IPS-NIHi7 (cell line): ENCODE measurements at regions not wholly inside any gene's neighbourhood (a gene's known extent, or its start where the extent isn't known, plus 50 kb on each side); places are given as distances from the start of the nearest gene placed in this dataset.

Source experiments
- DNase-seq: peaks from one replicate; pipeline ENCODE4 v3.0.0; 2012; ENCODE audit warnings: mixed read lengths; ENCODE audit errors: extremely low spot score

- DNase-seq = no peak
Observed at GRCh38 chrX:34874763-34875162, 67.8 kb upstream of the FAM47B start.

GRCh38 chrX:34875204-34875603, 67.4 kb upstream of the FAM47B start:
- no peak for DNase-seq

GRCh38 chrX:34877436-34877835, 65.2 kb upstream of the FAM47B start:
- no peak for DNase-seq

GRCh38 chrX:34879346-34879745, 63.2 kb upstream of the FAM47B start:
- DNase-seq = no peak

GRCh38 chrX:34879886-34880285, 62.7 kb upstream of the FAM47B start:
- DNase-seq = no peak

- DNase-seq = no peak
Observed at GRCh38 chrX:34880656-34881055, 61.9 kb upstream of the FAM47B start.

- DNase-seq = no peak
Observed at GRCh38 chrX:34881671-34882070, 60.9 kb upstream of the FAM47B start.

GRCh38 chrX:34884817-34885216, 57.8 kb upstream of the FAM47B start:
- DNase-seq = no peak

- no peak for DNase-seq
Observed at GRCh38 chrX:34886011-34886410, 56.6 kb upstream of the FAM47B start.

GRCh38 chrX:34891391-34891790, 51.2 kb upstream of the FAM47B start:
- DNase-seq = no peak
